H9 (cell line): ENCODE measurements at regions not wholly inside any gene's neighbourhood (a gene's known extent, or its start where the extent isn't known, plus 50 kb on each side); places are given as distances from the start of the nearest gene placed in this dataset.

ENCODE experiments used
- DNase-seq: peaks from one replicate; pipeline ENCODE4 v3.0.0-alpha.2; 2017
- H2AFZ ChIP-seq: one replicate; pipeline ENCODE4 v1.6.1; 2013; ENCODE audit warnings: mild to moderate bottlenecking, low read length, control low read depth, moderate library complexity
- H2AK5ac ChIP-seq: 2 replicates; pipeline ENCODE4 v1.6.1; 2013; ENCODE audit warnings: low read length, control low read depth, mixed read lengths; ENCODE audit not compliant: insufficient read length
- H2BK120ac ChIP-seq: one replicate; pipeline ENCODE4 v1.6.1; 2013; ENCODE audit warnings: low read depth, mild to moderate bottlenecking, low read length, control low read depth, inconsistent platforms; ENCODE audit not compliant: poor library complexity, severe bottlenecking
- H2BK12ac ChIP-seq: 2 replicates; pipeline ENCODE4 v1.6.1; 2013; ENCODE audit warnings: low read length, control low read depth, mixed read lengths, low read depth; ENCODE audit not compliant: insufficient read length
- H2BK15ac ChIP-seq: 2 replicates; pipeline ENCODE4 v1.6.1; 2013; ENCODE audit warnings: low read depth, low read length, control low read depth
- H2BK20ac ChIP-seq: one replicate; pipeline ENCODE4 v1.6.1; 2013; ENCODE audit warnings: low read depth, mild to moderate bottlenecking, low read length, control low read depth, inconsistent platforms; ENCODE audit not compliant: poor library complexity, severe bottlenecking
- H2BK5ac ChIP-seq: 2 replicates; pipeline ENCODE4 v1.6.1; 2013; ENCODE audit warnings: low read length, control low read depth, mixed read lengths; ENCODE audit not compliant: insufficient read length
- H3K14ac ChIP-seq: 2 replicates; pipeline ENCODE4 v1.6.1; 2013; ENCODE audit warnings: low read length, control low read depth; ENCODE audit not compliant: insufficient read depth
- H3K18ac ChIP-seq: 2 replicates; pipeline ENCODE4 v1.6.1; 2013; ENCODE audit warnings: low read depth, mild to moderate bottlenecking, mixed read lengths, low read length, control low read depth; ENCODE audit not compliant: insufficient read length
- H3K23ac ChIP-seq: 2 replicates; pipeline ENCODE4 v1.6.1; 2013; ENCODE audit warnings: low read length, control low read depth, mixed read lengths, low read depth; ENCODE audit not compliant: insufficient read length
- H3K23me2 ChIP-seq: 2 replicates; pipeline ENCODE4 v1.6.1; 2013; ENCODE audit warnings: low read depth, mild to moderate bottlenecking, mixed read lengths, low read length, control low read depth; ENCODE audit not compliant: insufficient read length, poor library complexity, severe bottlenecking
- H3K27ac ChIP-seq: 2 replicates; pipeline ENCODE4 v1.5.1; 2013; ENCODE audit warnings: low read length, control low read depth, mixed read lengths, low read depth; ENCODE audit not compliant: insufficient read length
- H3K27me3 ChIP-seq: 2 replicates; pipeline ENCODE4 v1.6.1; 2013; ENCODE audit warnings: low read length, control low read depth, inconsistent platforms; ENCODE audit not compliant: insufficient read depth
- H3K4ac ChIP-seq: 2 replicates; pipeline ENCODE4 v1.6.1; 2013; ENCODE audit warnings: low read depth, mild to moderate bottlenecking, control low read depth, inconsistent platforms, low read length, moderate library complexity
- H3K4me1 ChIP-seq: 2 replicates; pipeline ENCODE4 v1.6.1; 2013; ENCODE audit warnings: low read length, control low read depth, inconsistent platforms; ENCODE audit not compliant: insufficient read depth
- H3K4me2 ChIP-seq: 2 replicates; pipeline ENCODE4 v1.6.1; 2013; ENCODE audit warnings: low read length, control low read depth, mixed read lengths; ENCODE audit not compliant: insufficient read length, insufficient read depth
- H3K56ac ChIP-seq: 2 replicates; pipeline ENCODE4 v1.6.1; 2013; ENCODE audit warnings: low read depth, mild to moderate bottlenecking, mixed read lengths, low read length, control low read depth; ENCODE audit not compliant: insufficient read length
- H3K79me1 ChIP-seq: 2 replicates; pipeline ENCODE4 v1.6.1; 2013; ENCODE audit warnings: low read depth, mild to moderate bottlenecking, moderate library complexity, low read length, control low read depth, inconsistent platforms; ENCODE audit not compliant: insufficient read depth, poor library complexity, severe bottlenecking
- H3K79me2 ChIP-seq: 2 replicates; pipeline ENCODE4 v1.6.1; 2013; ENCODE audit warnings: low read length, control low read depth, inconsistent platforms; ENCODE audit not compliant: insufficient read depth
- H3K9ac ChIP-seq: 2 replicates; pipeline ENCODE4 v1.6.1; 2013; ENCODE audit warnings: low read length, control low read depth, mixed read lengths; ENCODE audit not compliant: insufficient read length; ENCODE audit errors: extremely low read depth
- H3K9me3 ChIP-seq: one replicate; pipeline ENCODE4 v1.6.1; 2013; ENCODE audit warnings: low read depth, low read length, inconsistent platforms; ENCODE audit not compliant: control insufficient read depth
- H3T11ph ChIP-seq: one replicate; pipeline ENCODE4 v1.6.1; 2013; ENCODE audit warnings: mild to moderate bottlenecking, low read length, control low read depth, inconsistent platforms
- H4K20me1 ChIP-seq: one replicate; pipeline ENCODE4 v1.6.1; 2013; ENCODE audit not compliant: control insufficient read depth, insufficient read length, insufficient read depth
- H4K5ac ChIP-seq: 2 replicates; pipeline ENCODE4 v1.6.1; 2013; ENCODE audit warnings: low read depth, mild to moderate bottlenecking, mixed read lengths, low read length, control low read depth; ENCODE audit not compliant: insufficient read length
- H4K8ac ChIP-seq: replicated peaks from 2 replicates; pipeline ENCODE4 v1.6.1; 2013; ENCODE audit warnings: low read length, control low read depth, mixed read lengths, low read depth; ENCODE audit not compliant: insufficient read length
- H4K91ac ChIP-seq: 2 replicates; pipeline ENCODE4 v1.6.1; 2013; ENCODE audit warnings: low read depth, mild to moderate bottlenecking, moderate library complexity, mixed read lengths, low read length, control low read depth; ENCODE audit not compliant: insufficient read length
- H3K27ac Mint-ChIP-seq, 3 experiments: 2 replicates in 2 of 3; 3 replicates in 1 of 3; pipeline ENCODE4 v1.8.0; 2020 to 2021; ENCODE audit warnings: mixed read lengths in 3 of 3, mild to moderate bottlenecking in 1 of 3, moderate library complexity in 1 of 3
- H3K27me3 Mint-ChIP-seq: 2 replicates; pipeline ENCODE4 v1.8.0; 2021; ENCODE audit warnings: low read depth, mild to moderate bottlenecking, moderate library complexity, mixed read lengths
- H3K36me3 Mint-ChIP-seq, 3 experiments: 2 replicates in 2 of 3; 3 replicates in 1 of 3; pipeline ENCODE4 v1.8.0; 2020 to 2021; ENCODE audit warnings: low read depth in 3 of 3, mixed read lengths in 3 of 3; ENCODE audit not compliant: insufficient read depth in 1 of 3
- H3K4me1 Mint-ChIP-seq, 2 experiments: 2 replicates each; pipeline ENCODE4 v1.8.0; 2020; ENCODE audit warnings: mixed read lengths in 2 of 2
- H3K4me3 Mint-ChIP-seq, 2 experiments: 2 replicates in 1 of 2; 3 replicates in 1 of 2; pipeline ENCODE4 v1.8.0; 2020 to 2021; ENCODE audit warnings: mild to moderate bottlenecking in 2 of 2, mixed read lengths in 2 of 2, moderate library complexity in 1 of 2
- H3K9me3 Mint-ChIP-seq, 2 experiments: 2 replicates in 1 of 2; 3 replicates in 1 of 2; pipeline ENCODE4 v1.8.0; 2020; ENCODE audit warnings: mild to moderate bottlenecking in 2 of 2, mixed read lengths in 2 of 2, moderate library complexity in 1 of 2
- CTCF ChIP-seq: fragments of 200-600 bp; sonication (generic); conservative IDR thresholded peaks from 3 replicates; pipeline ENCODE4 v1.8.0; 2021; ENCODE audit warnings: antibody characterized with exemption, mild to moderate bottlenecking

DNA sequence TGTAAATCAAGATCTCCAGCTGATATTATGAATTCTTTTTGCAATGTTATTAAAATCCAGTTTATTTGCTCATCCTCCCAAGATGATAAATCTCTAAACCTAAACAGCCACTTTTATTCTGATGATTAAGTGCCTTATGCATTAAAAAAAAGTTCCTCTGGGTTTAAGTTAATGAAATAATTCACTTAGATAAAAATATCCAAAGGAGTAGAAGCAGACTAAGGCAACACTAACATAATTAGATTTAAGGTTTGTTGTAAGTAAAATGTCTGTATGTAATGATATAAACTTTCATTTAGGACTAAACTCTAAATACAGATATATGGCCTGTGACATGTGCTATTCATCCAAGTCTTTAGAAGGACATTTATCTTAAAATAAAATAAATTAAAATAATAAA, 457.2 kb downstream of the TENT5A start:
- Histone ChIP-seq H2BK12ac (no peak overlapping the region), H4K8ac (no peak overlapping the region), H4K91ac (no peak overlapping the region), H3K14ac (no peak overlapping the region), H4K20me1 (no peaks in the 10 kb centered on the region), H3K9me3 (no peaks in the 10 kb centered on the region), H3T11ph (no peak overlapping the region), H2BK120ac (no peak overlapping the region), H3K27me3 (no peaks in the 10 kb centered on the region), H2BK15ac (no peak overlapping the region), H3K18ac (no peak overlapping the region), H3K9ac (no peak overlapping the region), H3K79me1 (no peaks in the 10 kb centered on the region), H2BK20ac (no peak overlapping the region), H2BK5ac (no peak overlapping the region), H3K23me2 (no peaks in the 10 kb centered on the region), H3K4me1 (no peaks in the 10 kb centered on the region), H3K56ac (no peak overlapping the region), H3K27ac (no peak overlapping the region), H4K5ac (no peak overlapping the region), H3K4ac (no peak overlapping the region), H2AK5ac (no peak overlapping the region), H3K79me2 (no peaks in the 10 kb centered on the region), H2AFZ (no peak overlapping the region), H3K4me2 (no peak overlapping the region), H3K23ac (no peak overlapping the region)
- DNase-seq = no peak
- H3K4me1 Mint-ChIP-seq = 0 out of 4 replicates have a peak, but pooled peaks cover 0 to 2% of the 10 kb centered on the region in 2 experiments
- H3K36me3 Mint-ChIP-seq = no peaks in the 10 kb centered on the region
- H3K9me3 Mint-ChIP-seq = no peaks in the 10 kb centered on the region
- H3K27me3 Mint-ChIP-seq = no peaks in the 10 kb centered on the region
- H3K4me3 Mint-ChIP-seq = no peak overlapping the region
- TF ChIP-seq CTCF = no peak
- H3K27ac Mint-ChIP-seq = no peak overlapping the region
